Immature natural killer cell (primary cell): ENCODE measurements at regions not wholly inside any gene's neighbourhood (a gene's known extent, or its start where the extent isn't known, plus 50 kb on each side); places are given as distances from the start of the nearest gene placed in this dataset.

ENCODE experiments used
- DNase-seq, 3 donors: peaks; one replicate each; pipeline ENCODE4 v3.0.0; 2022; ENCODE audit warnings: mixed read lengths in 1 of 3
- H3K27ac Mint-ChIP-seq, 6 donors: one replicate each; pipeline ENCODE4 v1.8.0; 2020; ENCODE audit warnings: mixed read lengths in 6 of 6, mild to moderate bottlenecking in 5 of 6, inconsistent platforms in 4 of 6, moderate library complexity in 3 of 6
- H3K27me3 Mint-ChIP-seq, 3 donors: one replicate each; pipeline ENCODE4 v1.8.0; 2020 to 2021; ENCODE audit warnings: low read depth in 3 of 3, mild to moderate bottlenecking in 3 of 3, mixed read lengths in 3 of 3, moderate library complexity in 3 of 3, inconsistent platforms in 1 of 3
- H3K36me3 Mint-ChIP-seq, 3 donors: one replicate each; pipeline ENCODE4 v1.8.0; 2020; ENCODE audit warnings: mixed read lengths in 3 of 3, inconsistent platforms in 2 of 3, mild to moderate bottlenecking in 2 of 3
- H3K4me1 Mint-ChIP-seq, 2 donors: one replicate each; pipeline ENCODE4 v1.8.0; 2020; ENCODE audit warnings: inconsistent platforms in 2 of 2, mild to moderate bottlenecking in 2 of 2, mixed read lengths in 2 of 2, moderate library complexity in 1 of 2
- H3K4me3 Mint-ChIP-seq, 5 donors: one replicate each; pipeline ENCODE4 v1.8.0; 2020; ENCODE audit warnings: mild to moderate bottlenecking in 5 of 5, mixed read lengths in 5 of 5, inconsistent platforms in 3 of 5, moderate library complexity in 3 of 5
- H3K9me3 Mint-ChIP-seq, 6 donors: one replicate each; pipeline ENCODE4 v1.8.0; 2020; ENCODE audit warnings: mild to moderate bottlenecking in 6 of 6, mixed read lengths in 6 of 6, inconsistent platforms in 4 of 6, moderate library complexity in 3 of 6

GRCh38 chr3:168165390-168166269 lies 69.9 kb upstream of the GOLIM4 start:
- Mint-ChIP-seq H3K4me1 (peaks cover 11 to 22% of the 10 kb centered on the region in 2 donors), H3K9me3 (no peaks in the 10 kb centered on the region), H3K27me3 (no peaks in the 10 kb centered on the region), H3K4me3 (peak overlapping the region; percentile 19 to 72 (median 64)), H3K27ac (peak overlapping the region in 1 of 6 donors; percentile 51), H3K36me3 (no peaks in the 10 kb centered on the region)
- peak; percentile 36 to 54 (median 50) for DNase-seq

- Mint-ChIP-seq H3K9me3 (no peaks in the 10 kb centered on the region), H3K36me3 (no peaks in the 10 kb centered on the region), H3K27ac (no peak overlapping the region), H3K27me3 (peaks cover 0 to 2% (median 0%) of the 10 kb centered on the region in 3 donors), H3K4me1 (peaks cover 0 to 2% of the 10 kb centered on the region in 2 donors), H3K4me3 (no peak overlapping the region)
- DNase-seq, result no peak
Observed at GRCh38 chr3:168162172-168162571, 66.4 kb upstream of the GOLIM4 start.

GRCh38 chr3:168161696-168162095 lies 66.0 kb upstream of the GOLIM4 start:
- no peaks in the 10 kb centered on the region for H3K9me3 Mint-ChIP-seq
- peaks cover 0 to 2% of the 10 kb centered on the region in 2 donors for H3K4me1 Mint-ChIP-seq
- H3K36me3 Mint-ChIP-seq, result no peaks in the 10 kb centered on the region
- H3K4me3 Mint-ChIP-seq, result no peak overlapping the region
- no peak overlapping the region for H3K27ac Mint-ChIP-seq
- no peak for DNase-seq
- peaks cover 0 to 2% (median 0%) of the 10 kb centered on the region in 3 donors for H3K27me3 Mint-ChIP-seq

- H3K36me3 Mint-ChIP-seq, result no peaks in the 10 kb centered on the region
- peaks cover 0 to 8% (median 1%) of the 10 kb centered on the region in 6 donors for H3K9me3 Mint-ChIP-seq
- no peak overlapping the region for H3K4me3 Mint-ChIP-seq
- no peak for DNase-seq
- no peak overlapping the region for H3K27ac Mint-ChIP-seq
- peaks cover under 1 to 3% (median 2%) of the 10 kb centered on the region in 3 donors for H3K27me3 Mint-ChIP-seq
- H3K4me1 Mint-ChIP-seq, result no peaks in the 10 kb centered on the region
Observed at GRCh38 chr3:168157903-168158302, 62.2 kb upstream of the GOLIM4 start.

GRCh38 chr3:168157099-168157700 lies 61.5 kb upstream of the GOLIM4 start:
- Mint-ChIP-seq H3K4me3 (no peak overlapping the region), H3K36me3 (peaks cover 0 to 2% (median 1%) of the 10 kb centered on the region in 3 donors), H3K4me1 (no peaks in the 10 kb centered on the region), H3K27ac (no peak overlapping the region), H3K9me3 (peaks cover 1 to 11% (median 4%) of the 10 kb centered on the region in 6 donors), H3K27me3 (peaks cover 2 to 3% (median 3%) of the 10 kb centered on the region in 3 donors)
- no peak for DNase-seq

GRCh38 chr3:168156479-168156878 lies 60.8 kb upstream of the GOLIM4 start:
- Mint-ChIP-seq H3K9me3 (peaks cover 6 to 18% (median 10%) of the 10 kb centered on the region in 6 donors), H3K4me3 (no peak overlapping the region), H3K27me3 (peaks cover 2 to 8% (median 6%) of the 10 kb centered on the region in 3 donors), H3K4me1 (no peaks in the 10 kb centered on the region), H3K36me3 (peaks cover 0 to 8% (median 4%) of the 10 kb centered on the region in 3 donors), H3K27ac (no peak overlapping the region)
- DNase-seq, result no peak

GRCh38 chr3:168155303-168155702 lies 59.6 kb upstream of the GOLIM4 start:
- no peaks in the 10 kb centered on the region for H3K4me1 Mint-ChIP-seq
- peaks cover 0 to 8% (median 4%) of the 10 kb centered on the region in 3 donors for H3K36me3 Mint-ChIP-seq
- H3K27ac Mint-ChIP-seq, result no peak overlapping the region
- no peak for DNase-seq
- peaks cover 2 to 8% (median 6%) of the 10 kb centered on the region in 3 donors for H3K27me3 Mint-ChIP-seq
- peaks cover 6 to 20% (median 12%) of the 10 kb centered on the region in 6 donors for H3K9me3 Mint-ChIP-seq
- H3K4me3 Mint-ChIP-seq, result no peak overlapping the region

GRCh38 chr3:168154089-168154488 lies 58.4 kb upstream of the GOLIM4 start:
- Mint-ChIP-seq H3K9me3 (peaks cover 6 to 20% (median 12%) of the 10 kb centered on the region in 6 donors), H3K27ac (no peak overlapping the region), H3K4me3 (no peak overlapping the region), H3K27me3 (peaks cover 2 to 8% (median 8%) of the 10 kb centered on the region in 3 donors), H3K36me3 (peaks cover 0 to 8% (median 4%) of the 10 kb centered on the region in 3 donors), H3K4me1 (no peaks in the 10 kb centered on the region)
- DNase-seq, result no peak

- H3K36me3 Mint-ChIP-seq, result peaks cover 0 to 8% (median 4%) of the 10 kb centered on the region in 3 donors
- no peak overlapping the region for H3K27ac Mint-ChIP-seq
- no peak for DNase-seq
- H3K9me3 Mint-ChIP-seq, result peaks cover 6 to 20% (median 12%) of the 10 kb centered on the region in 6 donors
- no peaks in the 10 kb centered on the region for H3K4me1 Mint-ChIP-seq
- H3K27me3 Mint-ChIP-seq, result peaks cover 2 to 8% (median 8%) of the 10 kb centered on the region in 3 donors
- H3K4me3 Mint-ChIP-seq, result no peak overlapping the region
Observed at GRCh38 chr3:168152149-168152548, 56.4 kb upstream of the GOLIM4 start.
